NCI-H526 treated with DMSO at 0.1 percent for 48 hours (cell line): ENCODE measurements at regions not wholly inside any gene's neighbourhood (a gene's known extent, or its start where the extent isn't known, plus 50 kb on each side); places are given as distances from the start of the nearest gene placed in this dataset.
A peak's percentile ranks its signal among the peaks of the same experiment; 100 is the strongest.
"Not testable (repeated sequence)": the region's sequence is repeated elsewhere in the genome, so short reads cannot be mapped to it uniquely, and the experiment has no call there.

Source experiments
- DNase-seq: peaks from one replicate; lab custom pipeline; 2025; lab: John Stamatoyannopoulos, UW

DNA sequence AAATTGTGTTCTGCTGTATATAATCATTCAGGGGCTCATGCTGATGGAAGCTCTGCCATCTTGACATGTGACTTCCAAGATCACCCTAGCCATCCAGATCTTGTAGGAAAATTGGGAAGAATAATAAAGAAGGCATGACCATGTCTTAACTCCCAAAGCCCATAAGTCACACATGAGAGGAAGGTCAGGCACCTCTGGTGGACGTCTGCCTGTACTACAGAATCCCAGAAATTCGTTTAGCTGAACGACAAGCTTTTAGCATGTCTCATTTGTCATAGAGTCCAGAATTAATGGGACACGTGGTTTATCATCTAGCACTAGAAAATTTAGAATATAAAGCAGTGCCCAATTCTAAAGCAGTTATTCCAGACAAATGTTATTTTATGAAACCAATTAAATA lies 212.7 kb downstream of the CENPC start:
- DNase-seq = no peak

DNA sequence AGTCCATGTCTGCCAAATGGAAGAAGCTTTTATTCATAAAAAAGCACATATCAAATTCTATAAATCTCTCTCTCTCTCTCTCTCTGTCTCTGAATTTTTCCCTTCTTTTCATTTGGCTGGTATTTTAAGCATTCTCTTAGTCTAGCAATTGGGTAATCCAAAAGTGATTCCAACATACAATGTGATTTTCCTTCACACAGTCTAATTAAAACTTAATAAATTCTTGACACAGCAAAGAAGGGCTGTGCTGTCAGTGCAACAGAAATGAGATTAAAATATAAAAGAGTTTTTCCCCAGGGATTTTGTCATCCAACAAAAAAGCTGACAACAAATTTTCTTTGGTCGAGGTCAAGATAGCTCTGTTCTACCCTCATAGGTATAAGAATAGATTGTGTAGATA lies 216.9 kb downstream of the CENPC start:
- DNase-seq = no peak

DNA sequence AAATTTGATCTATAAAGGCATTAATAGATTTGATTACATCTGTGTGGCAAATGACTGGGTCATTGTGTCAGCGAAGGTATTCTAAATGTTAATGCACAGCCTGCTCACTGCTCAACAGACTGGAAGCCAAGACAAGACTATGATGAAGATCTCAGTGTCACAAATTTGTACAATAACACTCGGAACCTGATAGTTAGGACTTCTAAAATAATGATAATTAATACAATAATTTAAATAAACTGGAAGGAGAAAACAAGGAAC lies 217.4 kb downstream of the CENPC start:
- DNase-seq = no peak

DNA sequence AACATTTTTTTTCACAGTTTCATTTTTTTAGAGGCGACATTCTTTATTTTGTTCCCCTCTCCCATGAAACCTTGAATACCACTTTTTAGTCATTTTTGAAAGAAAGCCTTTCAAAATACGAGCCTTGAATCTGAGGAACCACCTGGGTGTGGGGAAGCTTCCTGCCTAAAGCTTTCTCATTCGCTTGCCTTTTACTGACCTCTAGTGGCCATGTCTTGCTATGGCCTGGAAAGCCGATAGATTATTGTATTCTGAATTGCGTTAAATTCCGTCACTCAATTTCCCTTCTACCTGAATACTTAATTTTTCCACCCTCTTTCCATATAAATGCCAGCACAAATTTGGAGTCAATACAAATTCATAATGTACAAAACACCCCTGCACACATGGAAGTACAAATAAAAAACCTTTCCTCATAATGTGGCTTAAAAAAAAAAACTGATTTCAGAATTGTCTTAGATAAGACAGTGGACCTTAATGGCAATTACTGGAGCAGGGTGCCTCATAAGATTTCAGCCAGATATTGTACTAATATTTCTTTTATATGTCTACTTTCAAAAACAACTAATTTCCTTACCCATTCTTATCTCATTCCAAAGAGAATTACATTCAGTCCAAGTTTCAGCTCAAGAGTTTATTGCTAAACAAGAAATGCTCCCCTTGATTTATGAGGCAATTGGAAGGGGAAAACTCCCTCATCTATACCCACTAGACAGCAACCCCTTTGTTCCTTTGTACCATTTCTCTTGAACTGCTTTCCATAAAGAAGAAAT lies 217.9 kb downstream of the CENPC start:
- peak; percentile 25 for DNase-seq

DNA sequence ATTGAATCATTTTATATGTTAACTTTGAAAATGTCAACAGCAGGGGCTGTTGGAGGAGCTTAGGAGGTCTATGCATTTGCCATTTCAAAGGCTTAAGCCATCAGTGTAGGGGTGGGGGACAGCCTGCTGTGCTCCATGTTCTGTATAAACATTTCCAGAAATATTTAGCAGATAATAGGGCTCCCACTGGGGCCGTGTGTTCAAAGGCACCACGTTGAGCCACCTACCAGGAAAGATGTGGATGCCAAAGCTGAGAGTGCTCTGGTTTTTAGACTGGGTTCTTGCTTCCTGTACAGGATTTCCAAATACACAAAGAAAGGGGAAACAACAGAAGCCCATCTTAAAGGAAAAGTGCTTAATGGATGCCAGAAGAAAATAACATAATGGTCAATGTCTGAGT lies 219.5 kb downstream of the CENPC start:
- DNase-seq = no peak

DNA sequence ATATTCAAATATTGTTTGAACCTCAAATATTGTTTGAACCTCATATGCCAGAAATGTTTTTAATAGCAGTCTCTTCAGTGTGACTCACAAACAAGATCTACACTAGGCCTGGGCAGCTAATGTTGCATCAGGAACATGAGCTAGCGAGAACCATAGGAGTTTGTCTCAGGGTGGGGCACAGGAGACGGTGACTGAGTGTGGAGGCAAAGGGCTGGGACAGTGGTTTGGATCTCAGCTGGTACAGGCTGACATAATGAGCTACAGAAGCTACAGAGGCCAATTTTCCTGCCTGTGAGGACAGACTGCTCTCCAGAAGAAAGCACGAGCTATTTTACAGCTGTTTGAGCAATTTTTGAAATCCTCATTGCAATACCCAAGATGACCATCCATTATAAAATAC lies 224.7 kb downstream of the CENPC start:
- DNase-seq = no peak

DNA sequence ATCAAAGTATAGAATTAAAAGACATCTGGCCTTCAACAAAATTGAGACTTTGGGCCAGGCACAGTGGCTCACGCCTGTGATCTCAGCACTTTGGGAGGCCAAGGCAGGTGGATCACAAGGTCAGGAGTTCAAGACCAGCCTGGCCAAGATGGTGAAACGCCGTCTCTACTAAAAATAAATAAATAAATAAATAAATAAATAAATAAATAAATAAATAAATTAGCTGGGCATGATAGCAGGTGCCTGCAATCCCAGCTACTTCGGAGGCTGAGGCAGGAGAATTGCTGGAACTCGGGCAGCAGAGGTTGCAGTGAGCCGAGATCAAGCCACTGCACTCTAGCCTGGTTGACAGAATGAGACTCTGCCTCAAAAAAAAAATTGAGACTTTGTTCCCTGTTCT lies 225.7 kb downstream of the CENPC start:
- not testable (repeated sequence) for DNase-seq

DNA sequence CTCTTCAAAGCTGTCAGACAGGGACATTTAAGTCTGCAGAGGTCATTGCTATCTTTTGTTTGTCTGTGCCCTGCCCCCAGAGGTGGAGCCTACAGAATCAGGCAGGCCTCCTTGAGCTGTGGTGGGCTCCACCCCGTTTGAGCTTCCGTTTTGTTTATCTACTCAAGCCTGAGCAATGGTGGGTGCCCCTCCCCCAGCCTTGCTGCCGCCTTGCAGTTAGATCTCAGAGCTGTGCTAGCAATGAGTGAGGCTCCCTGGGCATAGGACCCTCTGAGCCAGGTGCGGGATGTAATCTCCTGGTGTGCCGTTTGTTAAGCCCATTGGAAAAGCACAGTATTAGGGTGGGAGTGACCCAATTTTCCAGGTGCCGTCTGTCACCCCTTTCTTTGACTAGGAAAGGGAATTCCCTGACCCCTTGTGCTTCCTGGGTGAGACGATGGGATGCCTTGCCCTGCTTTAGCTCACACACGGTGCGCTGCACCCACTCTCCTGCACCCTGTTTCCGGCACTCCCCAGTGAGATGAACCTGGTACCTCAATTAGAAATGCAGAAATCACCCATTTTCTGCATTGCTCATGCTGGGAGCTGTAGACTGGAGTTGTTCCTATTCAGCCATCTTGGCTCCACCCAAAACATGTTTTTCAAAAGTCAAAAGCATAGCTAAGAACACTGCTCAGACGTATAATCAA lies 244.7 kb downstream of the CENPC start:
- not testable (repeated sequence) for DNase-seq

DNA sequence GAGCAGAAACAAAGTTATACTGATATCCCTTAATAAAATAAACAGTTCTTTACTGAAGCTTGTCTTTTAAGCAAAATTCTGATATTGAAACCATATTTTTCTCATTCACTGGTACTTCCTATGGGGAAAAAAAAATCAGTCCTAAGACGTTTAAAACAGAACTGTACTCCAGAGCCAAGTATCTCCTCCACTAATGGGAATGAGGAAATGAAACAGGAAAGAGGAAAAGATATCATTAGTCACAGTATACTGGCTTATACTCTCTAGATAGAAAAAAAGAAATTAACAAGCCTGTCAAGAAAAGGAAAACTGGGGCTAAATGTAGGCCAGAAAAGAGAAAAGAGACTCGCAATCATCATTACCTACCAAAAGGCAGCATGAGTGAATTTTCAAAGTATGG lies 252.7 kb downstream of the CENPC start:
- DNase-seq = no peak

DNA sequence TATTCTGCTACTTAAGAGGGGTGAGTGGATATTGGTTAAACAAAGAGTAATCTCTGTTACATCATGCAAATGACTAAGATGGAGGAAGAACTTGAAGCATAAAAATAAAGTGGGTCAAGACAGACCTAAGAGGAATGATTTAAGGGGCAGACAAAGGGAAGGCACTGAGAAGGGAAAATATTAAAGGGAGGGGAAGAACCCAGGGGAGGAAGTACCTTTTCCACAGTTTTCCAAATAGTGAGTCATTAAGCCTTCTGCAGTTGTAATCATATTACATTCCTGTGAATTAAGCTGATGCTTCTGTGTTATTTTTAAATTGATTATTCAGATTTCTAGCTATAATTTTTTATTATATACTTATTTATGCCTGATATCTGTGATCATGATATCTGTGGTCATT lies 253.3 kb downstream of the CENPC start:
- DNase-seq = no peak

DNA sequence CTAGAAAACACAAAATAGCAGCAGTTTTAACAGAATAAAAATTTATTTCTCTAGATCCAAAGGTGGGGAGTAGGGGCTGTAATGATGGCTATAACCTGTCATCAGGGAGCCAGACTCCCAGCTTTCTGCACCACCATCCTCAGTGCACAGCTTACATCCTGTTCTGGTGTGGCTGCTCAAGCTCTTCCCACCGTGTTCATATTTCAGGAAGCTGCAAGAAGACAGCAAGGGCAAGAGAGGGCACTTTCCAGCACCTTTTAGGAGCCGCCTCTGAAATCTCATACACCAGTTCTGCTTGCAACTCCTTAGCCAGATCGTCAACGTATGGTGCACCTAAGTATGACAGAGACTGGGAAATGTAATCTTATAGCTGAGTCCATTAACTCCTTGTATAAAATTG lies 253.7 kb downstream of the CENPC start:
- no peak for DNase-seq

DNA sequence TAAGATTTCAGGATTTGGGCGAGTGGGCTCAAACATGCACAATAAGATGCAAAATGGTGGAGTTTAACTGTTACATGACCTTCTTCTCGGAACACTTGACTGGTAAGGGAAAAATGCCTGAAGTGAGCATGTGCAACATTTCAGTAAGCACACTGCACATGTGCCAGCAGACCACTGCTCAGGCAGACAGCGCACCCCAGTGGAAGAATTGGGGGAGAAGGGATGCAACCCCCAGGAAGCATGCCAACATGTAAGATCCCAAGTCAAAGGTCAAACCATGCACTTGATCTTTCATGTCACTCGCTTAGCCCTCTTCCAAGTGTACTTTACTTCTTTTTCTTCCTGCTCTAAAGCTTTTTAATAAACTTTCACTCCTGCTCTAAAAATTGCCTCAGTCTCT lies 256.3 kb downstream of the CENPC start:
- DNase-seq = no peak

DNA sequence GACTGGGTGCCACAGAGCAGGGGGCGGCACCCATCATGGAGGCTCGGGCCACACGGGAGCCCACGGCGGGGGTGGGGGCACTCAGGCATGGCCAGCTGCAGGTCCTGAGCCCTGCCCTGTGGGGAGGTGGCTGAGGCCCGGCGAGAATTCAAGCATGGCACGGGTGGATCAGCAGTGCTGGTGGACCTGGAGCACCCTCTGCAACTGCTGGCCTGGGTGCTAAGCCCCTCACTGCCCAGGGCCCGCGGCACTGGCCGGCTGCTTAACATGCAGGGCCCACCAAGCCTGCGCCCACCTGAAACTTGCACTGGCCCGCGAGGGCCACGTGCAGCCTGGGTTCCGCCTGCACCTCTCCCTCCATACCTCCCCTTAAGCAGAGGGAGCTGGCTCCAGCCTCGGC lies 258.6 kb downstream of the CENPC start:
- DNase-seq = no peak

DNA sequence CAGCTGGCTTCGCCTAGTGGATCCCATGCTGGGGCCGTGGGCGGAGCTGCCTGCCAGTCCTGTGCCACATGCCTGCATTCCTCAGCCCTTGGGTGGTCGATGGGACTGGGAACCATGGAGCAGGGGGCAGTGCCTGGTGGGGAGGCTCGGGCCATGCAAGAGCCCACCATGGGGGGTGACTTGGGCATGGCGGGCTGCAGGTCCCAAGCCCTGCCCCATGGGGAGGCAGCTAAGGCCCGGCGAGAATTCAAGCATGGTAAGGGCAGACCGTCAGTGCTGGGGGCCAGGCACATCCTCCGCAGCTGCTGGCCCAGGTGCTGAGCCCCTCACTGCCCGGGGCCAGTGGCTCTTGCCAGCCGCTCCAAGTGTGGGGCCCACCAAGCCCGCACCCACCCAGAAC lies 262.6 kb downstream of the CENPC start:
- DNase-seq = no peak

DNA sequence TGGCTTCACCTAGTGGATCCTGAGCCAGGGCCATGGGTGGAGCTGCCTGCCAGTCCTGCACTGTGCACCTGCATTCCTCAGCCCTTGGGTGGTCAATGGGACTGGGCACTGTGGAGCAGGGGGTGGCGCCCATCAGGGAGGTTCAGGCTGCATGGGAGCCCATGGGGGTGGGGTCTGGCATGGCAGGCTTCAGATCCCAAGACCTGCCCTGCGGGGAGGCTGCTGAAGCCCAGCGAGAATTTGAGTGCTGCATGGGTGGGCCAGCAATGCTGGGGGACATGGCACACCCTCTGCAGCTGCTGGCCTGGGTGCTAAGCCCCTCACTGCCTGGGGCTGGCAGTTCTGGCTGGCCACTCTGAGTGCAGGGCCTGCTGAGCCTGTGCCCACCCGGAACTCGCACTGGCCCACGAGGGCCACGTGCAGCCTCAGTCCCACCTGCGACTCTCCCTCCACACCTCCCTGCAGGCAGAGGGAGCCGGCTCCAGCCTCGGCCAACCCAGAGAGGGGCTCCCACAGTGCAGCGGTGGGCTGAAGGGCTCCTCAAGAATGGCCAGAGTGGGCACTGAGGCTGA lies 270.0 kb downstream of the CENPC start:
- DNase-seq = no peak

DNA sequence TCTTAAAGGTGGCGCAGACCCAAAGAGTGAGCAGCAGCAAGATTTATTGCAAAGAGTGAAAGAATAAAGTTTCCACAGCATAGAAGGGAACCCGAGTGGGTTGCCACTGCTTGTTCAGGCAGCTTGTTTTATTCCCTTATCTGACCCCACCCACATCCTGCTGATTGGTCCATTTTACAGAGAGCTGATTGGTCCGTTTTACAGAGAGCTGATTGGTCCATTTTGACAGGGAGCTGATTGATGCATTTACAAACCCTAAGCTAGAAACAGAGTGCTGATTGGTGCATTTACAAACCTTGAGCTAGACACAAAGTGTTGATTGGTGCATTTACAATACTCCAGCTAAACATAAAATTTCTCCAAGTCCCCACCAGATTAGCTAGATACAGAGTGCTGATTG lies 270.6 kb downstream of the CENPC start:
- DNase-seq = not testable (repeated sequence)

DNA sequence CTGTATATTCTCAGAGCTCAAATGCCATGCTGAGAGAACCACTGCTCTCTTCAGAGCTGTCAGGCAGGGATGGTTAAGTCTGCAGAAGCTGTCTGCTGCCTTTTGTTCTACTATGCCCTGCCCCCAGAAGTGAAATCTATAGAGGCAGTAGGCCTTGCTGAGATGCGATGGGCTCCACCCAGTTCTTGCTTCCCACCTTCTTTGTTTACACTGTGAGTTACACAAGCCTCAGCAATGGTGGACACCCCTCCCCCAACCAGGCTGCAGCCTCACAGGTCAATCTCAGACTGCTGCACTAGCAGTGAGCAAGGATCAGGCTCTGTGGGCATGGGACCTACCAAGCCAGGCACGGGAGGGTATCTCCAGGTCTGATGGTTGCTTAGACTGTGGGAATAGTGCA lies 271.6 kb downstream of the CENPC start:
- no peak for DNase-seq

DNA sequence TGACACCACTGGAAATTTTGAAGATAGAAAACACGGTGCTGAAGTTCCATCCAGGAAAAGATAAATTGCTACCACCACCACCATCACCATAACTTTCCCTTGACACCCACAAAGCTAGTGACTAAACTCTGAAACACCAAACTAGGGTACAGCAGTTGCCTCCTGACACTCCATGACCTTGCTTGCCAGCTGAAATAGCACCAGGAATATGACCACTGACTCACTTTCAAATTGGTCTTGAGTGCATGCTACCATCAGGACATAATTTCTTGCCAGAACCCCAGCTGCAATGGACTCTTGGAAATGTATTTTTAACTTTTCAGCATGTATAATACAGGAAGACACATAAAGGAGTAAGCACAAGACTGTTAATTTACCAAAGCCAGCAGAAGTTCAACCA lies 283.3 kb downstream of the CENPC start:
- no peak for DNase-seq

DNA sequence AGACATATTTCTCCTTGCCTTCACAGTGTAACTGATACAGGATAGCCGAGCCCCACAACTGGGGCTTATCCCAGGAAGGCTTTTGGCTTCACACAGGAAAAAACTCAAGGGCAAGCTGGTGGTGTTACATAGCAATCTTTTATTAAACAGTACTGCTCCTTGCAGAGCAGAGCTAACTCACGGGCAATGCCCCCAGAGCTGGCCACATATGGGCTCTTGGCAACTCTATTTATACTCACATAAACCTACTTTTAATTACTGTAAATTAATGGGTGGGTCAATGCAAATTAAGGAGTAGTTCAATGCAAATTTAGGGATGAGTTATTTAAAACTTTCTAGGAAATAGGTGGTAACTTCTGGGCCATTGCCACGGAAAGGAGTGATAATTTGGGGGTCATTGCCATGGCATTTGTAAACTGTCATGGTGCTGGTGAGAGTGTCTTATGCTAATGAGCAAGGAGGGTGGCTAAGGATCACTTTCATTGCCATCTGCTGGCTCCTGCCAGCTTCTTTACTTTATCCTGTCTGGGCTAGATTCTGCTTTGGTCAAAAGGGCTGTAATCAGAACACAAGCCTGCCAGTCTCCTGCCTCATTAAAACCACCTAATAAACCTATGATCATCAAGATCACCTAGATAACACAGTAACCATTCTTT lies 288.8 kb downstream of the CENPC start:
- no peak for DNase-seq

DNA sequence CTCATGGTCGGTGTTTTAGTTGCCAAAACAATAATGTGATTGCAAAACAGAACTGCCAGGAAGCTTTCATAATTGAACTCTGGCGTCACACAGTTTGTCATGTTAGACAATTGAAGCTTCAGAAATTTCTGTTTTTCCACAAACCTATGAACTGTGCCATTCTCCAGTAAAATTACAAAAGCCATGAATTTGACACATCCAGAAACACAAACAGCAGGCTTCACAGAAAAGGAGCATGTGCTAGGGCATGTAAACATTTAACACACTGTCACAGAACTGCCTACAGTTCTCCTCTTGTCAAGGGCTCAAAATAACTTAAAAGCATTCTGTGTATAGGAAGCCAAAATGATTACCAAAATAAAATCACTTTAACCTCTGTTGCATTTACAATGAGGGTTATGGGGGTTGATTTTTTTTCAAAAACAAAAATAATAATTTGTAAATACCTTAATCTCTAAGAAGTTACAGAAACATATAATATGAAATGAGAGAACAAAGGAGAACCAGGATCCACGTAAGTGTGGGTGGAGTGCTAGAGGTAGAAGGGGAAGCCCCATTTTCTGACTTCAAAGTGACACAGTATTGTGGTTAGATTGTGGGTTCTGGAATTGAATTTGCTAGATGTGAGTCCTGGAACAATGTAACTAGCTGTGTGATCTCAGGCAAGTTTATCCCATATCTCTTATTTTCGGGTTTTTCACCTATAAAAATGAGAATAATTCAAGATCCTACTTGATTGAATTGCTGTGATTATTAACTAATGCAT lies 295.0 kb downstream of the CENPC start:
- DNase-seq = no peak

DNA sequence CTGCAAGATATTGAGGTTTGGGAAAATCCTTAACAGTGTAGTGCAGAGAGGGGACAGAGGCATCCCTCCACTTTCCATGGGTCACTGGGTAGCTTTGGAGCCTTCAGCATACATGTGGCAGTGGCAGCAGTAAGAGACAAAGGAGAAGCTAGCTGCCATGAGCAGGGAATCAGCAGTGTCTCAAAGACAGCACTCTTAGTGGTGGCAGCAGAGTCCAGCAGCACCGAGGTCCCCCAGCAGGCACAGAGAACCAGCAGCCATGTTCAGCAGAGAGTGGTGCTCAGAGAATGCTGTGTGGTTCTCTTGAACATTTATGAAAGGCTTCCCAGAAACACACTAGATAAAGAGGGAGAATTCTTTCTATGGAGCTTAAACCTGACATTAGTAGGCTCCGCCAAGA lies 308.5 kb downstream of the CENPC start:
- no peak for DNase-seq

DNA sequence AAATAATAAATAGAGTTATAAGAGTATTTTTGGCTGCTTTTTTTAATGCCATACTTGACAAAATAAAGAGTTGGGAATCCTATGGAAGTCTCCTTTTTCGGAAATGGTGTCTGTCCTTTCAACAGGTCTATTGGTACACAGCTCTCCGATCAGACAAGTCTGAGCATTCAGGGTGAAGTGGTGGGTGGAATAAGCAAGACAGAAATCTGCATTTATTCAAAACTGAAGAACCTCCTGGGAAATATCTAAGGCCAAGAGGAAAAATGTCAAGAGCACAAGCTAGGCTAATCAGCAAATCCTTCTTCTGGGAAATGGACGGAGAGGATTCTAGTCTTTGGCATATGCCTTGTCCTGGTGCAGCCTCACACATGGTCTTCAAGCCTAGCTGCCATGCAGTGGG lies 309.0 kb downstream of the CENPC start:
- no peak for DNase-seq

DNA sequence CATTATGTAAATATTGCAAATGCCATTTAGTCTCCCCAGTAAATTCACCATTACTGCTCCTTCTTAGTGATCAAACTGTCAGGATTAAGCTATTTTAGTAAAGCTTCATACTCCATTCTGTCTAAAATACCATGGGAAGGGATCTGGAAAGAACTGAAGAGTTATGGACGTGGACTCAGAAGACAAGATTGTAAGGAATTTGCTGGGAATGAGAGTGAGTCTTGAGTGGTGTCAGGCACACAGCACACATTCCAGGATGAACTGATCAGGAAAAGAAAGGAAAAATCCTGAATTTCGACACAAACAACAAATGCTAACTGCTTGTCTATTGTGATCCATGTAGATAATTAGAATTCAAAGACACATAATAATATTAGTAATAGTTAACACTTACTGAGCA lies 311.0 kb downstream of the CENPC start:
- DNase-seq = no peak
